COLO668 (cell line): ENCODE measurements at regions not wholly inside any gene's neighbourhood (a gene's known extent, or its start where the extent isn't known, plus 50 kb on each side); places are given as distances from the start of the nearest gene placed in this dataset.
"Not testable (repeated sequence)": the region's sequence is repeated elsewhere in the genome, so short reads cannot be mapped to it uniquely, and the experiment has no call there.

Experiments
- DNase-seq: peaks from one replicate; lab custom pipeline; 2025; ENCODE audit not compliant: unreplicated experiment; lab: John Stamatoyannopoulos, UW

- no peak for DNase-seq
Observed at GRCh38 chr2:220374282-220374681, 746.9 kb downstream of the SLC4A3 start.

GRCh38 chr2:220377482-220378155 lies 750.2 kb downstream of the SLC4A3 start:
- DNase-seq, result no peak

GRCh38 chr2:220387758-220388157 lies 760.3 kb downstream of the SLC4A3 start:
- not testable (repeated sequence) for DNase-seq

GRCh38 chr2:220393711-220394110 lies 766.3 kb downstream of the SLC4A3 start:
- no peak for DNase-seq

- peak; percentile 67 for DNase-seq
Observed at GRCh38 chr2:220394433-220394832, 767.0 kb downstream of the SLC4A3 start.

- DNase-seq, result no peak
Observed at GRCh38 chr2:220396287-220396686, 768.9 kb downstream of the SLC4A3 start.

GRCh38 chr2:220410296-220410695 lies 782.9 kb downstream of the SLC4A3 start:
- DNase-seq, result no peak

GRCh38 chr2:220417503-220417902 lies 790.1 kb downstream of the SLC4A3 start:
- no peak for DNase-seq

GRCh38 chr2:220419647-220420046 lies 792.2 kb downstream of the SLC4A3 start:
- DNase-seq, result no peak

GRCh38 chr2:220420820-220421219 lies 793.4 kb downstream of the SLC4A3 start:
- no peak for DNase-seq

GRCh38 chr2:220422676-220423075 lies 795.2 kb downstream of the SLC4A3 start:
- DNase-seq, result no peak

GRCh38 chr2:220424561-220424960 lies 797.1 kb downstream of the SLC4A3 start:
- DNase-seq, result no peak

GRCh38 chr2:220432645-220433044 lies 805.2 kb downstream of the SLC4A3 start:
- DNase-seq, result no peak

GRCh38 chr2:220433131-220433530 lies 805.7 kb downstream of the SLC4A3 start:
- no peak for DNase-seq

- DNase-seq, result no peak
Observed at GRCh38 chr2:220434385-220434784, 807.0 kb downstream of the SLC4A3 start.

- DNase-seq, result no peak
Observed at GRCh38 chr2:220437938-220438337, 810.5 kb downstream of the SLC4A3 start.

- DNase-seq, result no peak
Observed at GRCh38 chr2:220440731-220441130, 813.3 kb downstream of the SLC4A3 start.

- no peak for DNase-seq
Observed at GRCh38 chr2:220441404-220441803, 814.0 kb downstream of the SLC4A3 start.

- no peak for DNase-seq
Observed at GRCh38 chr2:220442012-220442411, 814.6 kb downstream of the SLC4A3 start.

GRCh38 chr2:220445429-220446105 lies 818.1 kb downstream of the SLC4A3 start:
- no peak for DNase-seq

- DNase-seq, result no peak
Observed at GRCh38 chr2:220446106-220446712, 818.8 kb downstream of the SLC4A3 start.

- DNase-seq, result no peak
Observed at GRCh38 chr2:220450846-220451245, 823.4 kb downstream of the SLC4A3 start.
